ENCODE measurements at regions not wholly inside any gene's neighbourhood (a gene's known extent, or its start where the extent isn't known, plus 50 kb on each side); places are given as distances from the start of the nearest gene placed in this dataset.

- TF ChIP-seq GATA3 (IDR thresholded peaks at IDR 0.05; ENCODE audit: low read depth, low read length) (no peak), GATA2 (IDR thresholded peaks at IDR 0.05; ENCODE audit: low read depth, low read length) (no peak)
Observed at GRCh38 chr9:86859056-86859455, 88.2 kb downstream of the GAS1 start.
